Stimulated activated CD8-positive, alpha-beta memory T cell treated with anti-CD3 and anti-CD28 coated beads, Interleukin-4, amount 100 ng/mL, for 4 hours (primary cell): ENCODE measurements at regions not wholly inside any gene's neighbourhood (a gene's known extent, or its start where the extent isn't known, plus 50 kb on each side); places are given as distances from the start of the nearest gene placed in this dataset.

Experiments used
- DNase-seq, 2 donors: peaks; one replicate each; pipeline ENCODE4 v3.0.0-alpha.2; 2020; ENCODE audit warnings: low read depth in 2 of 2, low spot score in 1 of 2

GRCh38 chr1:194300340-194300739, 1113.9 kb upstream of the B3GALT2 start:
- DNase-seq = no peak

DNA sequence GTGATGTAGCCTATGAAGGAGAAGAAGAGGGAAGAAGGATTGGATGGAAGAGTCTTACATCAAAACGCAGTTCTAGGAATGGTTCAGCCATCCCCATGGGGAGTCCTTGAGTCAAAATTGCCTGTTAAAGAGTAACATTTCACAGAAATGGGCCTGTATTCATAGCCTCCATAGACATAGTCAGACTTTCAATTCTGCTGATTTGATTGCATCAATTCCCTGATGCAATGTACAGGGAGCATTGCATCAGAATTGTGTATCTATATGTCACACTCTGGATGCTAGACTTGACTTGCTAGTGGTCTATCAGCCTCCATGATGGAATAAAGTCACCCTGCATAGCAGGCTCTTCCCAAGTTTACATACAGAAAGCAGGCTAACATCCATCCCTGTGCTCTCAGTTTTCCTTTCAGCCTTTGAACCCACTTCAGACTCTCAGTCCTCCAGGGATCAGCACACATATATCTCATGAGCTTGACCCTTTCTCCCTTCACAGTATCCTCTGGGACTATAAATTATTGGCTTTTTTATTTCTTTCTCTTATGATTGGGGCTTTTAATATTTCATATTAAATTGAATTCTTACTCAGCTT, 1111.7 kb upstream of the B3GALT2 start:
- DNase-seq = no peak

GRCh38 chr1:194297094-194297493, 1110.7 kb upstream of the B3GALT2 start:
- no peak for DNase-seq

- no peak for DNase-seq
Measured at GRCh38 chr1:194296201-194296600, 1109.8 kb upstream of the B3GALT2 start.

GRCh38 chr1:194295685-194296084, 1109.3 kb upstream of the B3GALT2 start:
- DNase-seq = no peak

GRCh38 chr1:194293851-194294405, 1107.5 kb upstream of the B3GALT2 start:
- DNase-seq = no peak

GRCh38 chr1:194292966-194293365, 1106.6 kb upstream of the B3GALT2 start:
- no peak for DNase-seq

- no peak for DNase-seq
Measured at GRCh38 chr1:194289569-194290266, 1103.3 kb upstream of the B3GALT2 start.

GRCh38 chr1:194288238-194288637, 1101.8 kb upstream of the B3GALT2 start:
- no peak for DNase-seq

DNA sequence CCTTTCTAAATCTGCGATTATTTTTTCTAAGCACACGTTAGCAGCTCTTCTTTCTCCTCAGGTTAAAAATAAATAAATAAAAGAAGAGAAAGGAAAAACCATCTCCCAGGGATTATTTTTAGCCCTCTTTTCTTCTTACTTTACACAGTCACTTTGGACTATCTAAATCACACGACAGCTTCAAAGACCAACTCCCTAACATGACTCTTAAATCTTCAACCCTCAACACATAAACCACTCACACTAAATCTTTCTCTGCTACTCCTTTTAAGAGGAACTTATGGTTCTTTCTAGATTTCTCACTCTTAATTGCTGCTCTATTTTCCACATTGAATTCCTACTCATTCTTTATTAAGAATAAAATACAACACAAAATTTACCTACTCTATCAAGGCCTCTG, 1095.0 kb upstream of the B3GALT2 start:
- no peak for DNase-seq

DNA sequence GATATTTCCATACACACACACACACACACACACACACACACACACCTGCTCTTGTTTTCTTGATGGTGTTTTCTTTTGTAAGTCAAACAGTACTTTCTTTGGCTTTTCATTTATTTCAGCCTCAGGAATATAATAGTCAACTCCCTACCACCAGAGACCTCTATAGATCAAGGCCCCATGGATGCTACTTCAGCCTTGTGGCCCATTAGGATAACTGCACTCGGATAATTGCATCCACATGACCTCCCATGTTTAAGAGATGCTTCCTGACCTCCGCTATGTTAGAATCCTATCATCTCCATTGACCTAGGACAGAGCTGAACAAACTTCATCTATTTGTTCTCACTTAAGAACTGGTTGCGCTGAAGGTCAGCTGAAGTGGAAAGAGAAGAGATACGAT, 1094.0 kb upstream of the B3GALT2 start:
- no peak for DNase-seq

- no peak for DNase-seq
Measured at GRCh38 chr1:194279975-194280374, 1093.6 kb upstream of the B3GALT2 start.

- DNase-seq = no peak
Measured at GRCh38 chr1:194277927-194278326, 1091.5 kb upstream of the B3GALT2 start.

DNA sequence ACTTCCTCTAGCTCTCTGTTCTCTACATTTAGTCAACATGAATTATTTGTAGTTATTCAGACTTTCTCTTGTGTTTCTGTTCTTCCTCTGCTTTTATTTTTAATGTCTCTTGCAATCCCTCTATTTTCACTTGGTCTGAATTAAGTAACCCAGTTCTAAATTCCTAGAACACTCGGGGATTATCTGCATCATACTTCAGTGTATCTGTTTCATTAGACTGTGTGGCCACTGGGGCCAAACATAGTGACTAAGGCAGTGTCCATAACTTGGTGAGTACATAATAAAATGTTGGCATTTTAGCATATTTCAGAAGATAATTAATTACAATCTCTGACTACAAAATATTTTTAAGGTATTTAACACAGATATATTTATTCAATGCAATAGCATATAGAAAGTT, 1087.2 kb upstream of the B3GALT2 start:
- no peak for DNase-seq

DNA sequence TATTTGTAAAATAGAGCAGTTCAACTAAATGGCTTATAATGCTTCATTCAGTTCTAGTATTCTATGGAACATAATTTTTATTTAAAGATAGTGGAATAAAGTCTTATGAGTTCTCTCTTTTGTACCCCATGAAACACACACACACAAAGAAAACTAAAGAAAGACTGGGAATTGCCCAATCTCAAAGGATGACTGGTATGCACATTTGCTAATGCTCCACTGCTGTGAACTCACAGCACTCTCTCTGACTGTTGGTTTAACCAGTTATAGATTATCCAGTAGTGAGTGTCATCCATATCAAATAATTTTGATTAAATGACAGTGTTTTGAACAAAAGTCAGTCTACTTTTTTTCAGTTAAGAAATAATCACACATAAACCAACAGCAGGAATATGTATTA, 1082.4 kb upstream of the B3GALT2 start:
- no peak for DNase-seq

GRCh38 chr1:194267021-194267420, 1080.6 kb upstream of the B3GALT2 start:
- no peak for DNase-seq

GRCh38 chr1:194256010-194256409, 1069.6 kb upstream of the B3GALT2 start:
- no peak for DNase-seq

DNA sequence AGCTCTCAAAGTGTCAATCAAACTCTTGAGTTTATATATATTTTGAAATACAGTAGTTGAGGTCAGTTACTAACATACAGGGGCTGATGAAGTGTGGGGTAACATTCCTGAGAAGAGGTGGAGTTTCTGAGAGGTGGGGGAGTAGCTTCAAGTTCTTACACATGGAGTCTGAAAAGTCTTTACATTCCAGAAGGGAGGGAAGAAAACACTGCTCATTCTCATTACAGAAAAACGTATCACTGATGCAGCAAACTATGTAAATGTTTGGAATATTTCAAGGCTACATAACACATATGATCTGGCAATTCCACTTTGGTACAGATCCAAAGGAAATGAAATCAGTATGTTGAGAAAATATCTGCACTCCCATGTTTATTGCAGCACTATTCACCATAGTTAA, 1065.8 kb upstream of the B3GALT2 start:
- DNase-seq = no peak

DNA sequence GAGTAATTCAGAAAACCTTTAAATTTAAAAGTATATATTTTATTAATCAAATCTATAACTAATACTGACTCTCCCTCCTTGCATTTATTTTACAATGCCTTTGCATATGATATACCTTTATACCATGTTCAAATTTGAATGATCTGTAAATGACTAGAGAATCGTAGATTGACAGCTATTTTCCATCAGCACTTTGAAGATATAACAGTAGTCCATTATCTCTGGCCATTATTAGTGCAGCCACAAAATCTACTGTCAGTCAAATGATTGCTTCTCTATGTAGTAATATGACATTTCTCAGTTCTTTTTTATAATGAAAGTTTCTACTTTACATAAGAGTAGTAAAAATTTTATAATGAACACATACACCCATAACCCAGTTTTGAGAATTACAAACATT, 1054.8 kb upstream of the B3GALT2 start:
- no peak for DNase-seq

DNA sequence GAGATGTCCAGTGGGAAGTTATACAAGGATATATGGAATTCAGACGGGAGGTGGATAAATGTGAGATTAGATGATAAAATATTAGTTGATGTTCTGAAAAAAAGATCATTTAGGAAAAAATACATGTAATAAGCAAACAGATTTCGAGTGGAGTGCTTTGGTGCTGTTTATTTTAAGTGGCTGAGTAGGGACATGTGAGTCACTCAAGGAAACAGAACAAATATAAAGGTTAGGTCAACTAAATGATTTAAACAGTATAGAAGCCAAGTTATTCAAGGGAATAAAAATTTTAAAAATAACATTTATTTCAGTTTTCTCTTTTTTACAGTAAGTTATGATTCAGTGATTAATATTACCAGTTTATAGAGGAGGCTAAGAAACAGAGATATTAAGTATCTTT, 1046.7 kb upstream of the B3GALT2 start:
- DNase-seq = no peak

GRCh38 chr1:194230351-194231144, 1044.1 kb upstream of the B3GALT2 start:
- DNase-seq = no peak

- DNase-seq = no peak
Measured at GRCh38 chr1:194228427-194228826, 1042.0 kb upstream of the B3GALT2 start.
